ENCODE measurements at regions not wholly inside any gene's neighbourhood (a gene's known extent, or its start where the extent isn't known, plus 50 kb on each side); places are given as distances from the start of the nearest gene placed in this dataset.

DNA sequence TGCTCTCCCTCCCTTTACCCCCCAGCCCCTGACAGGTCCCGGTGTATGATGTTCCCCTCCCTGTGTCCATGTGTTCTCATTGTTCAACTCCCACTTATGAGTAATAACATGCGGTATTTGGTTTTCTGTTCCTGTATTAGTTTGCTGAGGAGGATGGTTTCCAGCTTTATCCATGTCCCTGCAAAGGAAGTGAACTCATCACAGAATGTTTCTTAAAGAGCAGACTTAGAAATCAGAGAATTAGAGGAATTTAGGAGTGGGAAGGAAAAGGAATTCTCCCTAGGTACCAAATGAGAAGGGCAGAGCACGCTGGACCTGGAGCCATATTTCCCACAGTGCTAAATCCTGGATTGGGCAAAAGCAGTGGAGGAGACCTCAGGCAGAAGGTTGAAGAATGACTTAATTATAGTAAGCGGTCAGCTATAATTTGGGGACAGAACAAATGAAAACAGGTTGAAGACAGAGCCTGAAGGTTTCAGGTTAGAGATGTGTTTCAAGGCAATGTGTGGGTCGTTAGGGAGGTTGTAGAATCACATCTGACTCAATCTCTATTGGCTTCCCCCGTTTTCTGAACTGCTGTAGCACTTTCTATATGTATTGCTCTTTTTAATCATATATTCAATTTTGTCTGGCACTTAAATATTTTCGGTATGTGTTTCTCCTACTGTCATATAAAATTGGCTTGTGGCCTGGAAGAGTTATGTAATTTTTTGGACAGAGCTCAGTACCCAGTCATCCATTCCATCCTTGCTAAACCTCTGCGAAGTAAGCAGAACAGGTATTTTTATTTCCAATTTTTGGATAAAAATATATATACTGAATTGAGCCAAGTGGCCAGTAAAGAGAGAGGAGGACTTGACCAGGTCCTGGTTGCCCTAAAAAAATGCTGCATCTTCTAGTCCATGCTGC, 210.5 kb upstream of the KLF6 start:
- Mint-ChIP-seq H3K27me3 (ENCODE audit: low read depth) (no peaks in the 10 kb centered on the region; the same call in none of the 2 replicates), H3K36me3 (ENCODE audit: insufficient read depth in 1 of 3, low read depth in 3 of 3) (peaks cover 0 to 8% (median 0%) of the 10 kb centered on the region in 3 experiments; a peak in 3 of 7 replicates), H3K4me3 (no peak overlapping the region), H3K27ac (no peak overlapping the region), H3K4me1 (peaks cover 10 to 11% of the 10 kb centered on the region in 2 experiments; a peak in 3 of 4 replicates), H3K9me3 (peaks cover 13% of the 10 kb centered on the region in 2 experiments)
- no peaks in the 10 kb centered on the region for H4K20me1 ChIP-seq (ENCODE audit: control insufficient read depth, insufficient read depth, insufficient read length)
- no peak for TF ChIP-seq CTCF (conservative IDR thresholded peaks at IDR 0.05)
- no peak overlapping the region for H3T11ph ChIP-seq (ENCODE audit: low read length)
- no peak overlapping the region for H2BK12ac ChIP-seq (ENCODE audit: insufficient read length, low read depth, low read length)
- no peaks in the 10 kb centered on the region for H3K79me2 ChIP-seq (ENCODE audit: insufficient read depth, low read length)
- H3K9ac ChIP-seq (ENCODE audit: extremely low read depth, insufficient read length, low read length), result no peak overlapping the region
- H3K23me2 ChIP-seq (ENCODE audit: insufficient read length, low read depth, low read length, poor library complexity, severe bottlenecking), result no peaks in the 10 kb centered on the region
- H2BK15ac ChIP-seq (ENCODE audit: low read depth, low read length), result no peak overlapping the region
- H2BK20ac ChIP-seq (ENCODE audit: low read depth, low read length, poor library complexity, severe bottlenecking), result no peak overlapping the region
- H3K14ac ChIP-seq (ENCODE audit: insufficient read depth, low read length), result no peak overlapping the region
- WGBS (ENCODE audit: extremely low coverage, insufficient read length, low lambda C conversion rate), result no CpG with 5 or more reads among the region's 8 CpGs
- H4K8ac ChIP-seq (replicated peaks; ENCODE audit: insufficient read length, low read depth, low read length), result no peak overlapping the region
- no peak overlapping the region for H2AK5ac ChIP-seq (ENCODE audit: insufficient read length, low read length)
- H3K4ac ChIP-seq (ENCODE audit: low read depth, low read length), result no peak overlapping the region
- H2AFZ ChIP-seq (ENCODE audit: low read length), result no peak overlapping the region
- no peak overlapping the region for H3K18ac ChIP-seq (ENCODE audit: insufficient read length, low read depth, low read length)
- H2BK5ac ChIP-seq (ENCODE audit: insufficient read length, low read length), result no peak overlapping the region
- no peak overlapping the region for H4K91ac ChIP-seq (ENCODE audit: insufficient read length, low read depth, low read length)
- H3K79me1 ChIP-seq (ENCODE audit: insufficient read depth, low read depth, low read length, poor library complexity, severe bottlenecking), result no peaks in the 10 kb centered on the region
- H3K56ac ChIP-seq (ENCODE audit: insufficient read length, low read depth, low read length), result no peak overlapping the region
- no peaks in the 10 kb centered on the region for H3K4me1 ChIP-seq (ENCODE audit: insufficient read depth, low read length)
- H3K27me3 ChIP-seq (ENCODE audit: insufficient read depth, low read length), result no peaks in the 10 kb centered on the region
- H3K4me2 ChIP-seq (ENCODE audit: insufficient read depth, insufficient read length, low read length), result no peak overlapping the region
- no peak overlapping the region for H4K5ac ChIP-seq (ENCODE audit: insufficient read length, low read depth, low read length)
- H3K9me3 ChIP-seq (ENCODE audit: control insufficient read depth, low read depth, low read length), result no peaks in the 10 kb centered on the region
- no peak for DNase-seq
- H3K23ac ChIP-seq (ENCODE audit: insufficient read length, low read depth, low read length), result no peak overlapping the region
- H2BK120ac ChIP-seq (ENCODE audit: low read depth, low read length, poor library complexity, severe bottlenecking), result no peak overlapping the region
- no peak overlapping the region for H3K27ac ChIP-seq (ENCODE audit: insufficient read length, low read depth, low read length)
